ENCODE measurements at regions not wholly inside any gene's neighbourhood (a gene's known extent, or its start where the extent isn't known, plus 50 kb on each side); places are given as distances from the start of the nearest gene placed in this dataset.

- no peak for TF ChIP-seq TSHZ2 (CRISPR knock-in tag; IDR thresholded peaks at IDR 0.05)
These were observed 150.0 kb upstream of the GSC start (continued) for GRCh38 chr14:94919896-94920295.

GRCh38 chr14:94918896-94919295 lies 149.0 kb upstream of the GSC start:
- ATAC-seq, result no peak

GRCh38 chr14:94917041-94917600 lies 147.2 kb upstream of the GSC start:
- no peak for TF ChIP-seq ZFP30 (CRISPR knock-in tag; IDR thresholded peaks at IDR 0.05)
- no peak for TF ChIP-seq ZFP3 (CRISPR knock-in tag; IDR thresholded peaks at IDR 0.05)
- TF ChIP-seq RARB (CRISPR knock-in tag; IDR thresholded peaks at IDR 0.05), result no peak
- no peak for TF ChIP-seq PPARA (CRISPR knock-in tag; IDR thresholded peaks at IDR 0.05; ENCODE audit: borderline replicate concordance)
- TF ChIP-seq GLIS3 (CRISPR knock-in tag; IDR thresholded peaks at IDR 0.05), result no peak
- no peak for TF ChIP-seq ZNF565 (CRISPR knock-in tag; conservative IDR thresholded peaks at IDR 0.05; ENCODE audit: low read depth)
- no peak for ATAC-seq

More at GRCh38 chr14:94918896-94919295, 149.0 kb upstream of the GSC start:
- TF ChIP-seq POU6F1 (CRISPR knock-in tag; IDR thresholded peaks at IDR 0.05; ENCODE audit: borderline replicate concordance, low read depth) (no peak), ZFP30 (CRISPR knock-in tag; IDR thresholded peaks at IDR 0.05) (no peak), ZNF8 (CRISPR knock-in tag; IDR thresholded peaks at IDR 0.05) (no peak), CSRNP3 (CRISPR knock-in tag; IDR thresholded peaks at IDR 0.05) (no peak), ESRRG (CRISPR knock-in tag; IDR thresholded peaks at IDR 0.05) (no peak), ZFP3 (CRISPR knock-in tag; IDR thresholded peaks at IDR 0.05) (no peak), CREB5 (CRISPR knock-in tag; IDR thresholded peaks at IDR 0.05; ENCODE audit: low read depth) (no peak), OSR1 (CRISPR knock-in tag; IDR thresholded peaks at IDR 0.05) (no peak), PATZ1 (CRISPR knock-in tag; IDR thresholded peaks at IDR 0.05; ENCODE audit: borderline replicate concordance) (no peak), ZNF70 (CRISPR knock-in tag; IDR thresholded peaks at IDR 0.05) (no peak), BACH2 (CRISPR knock-in tag; IDR thresholded peaks at IDR 0.05; ENCODE audit: borderline replicate concordance) (no peak), TCF4 (CRISPR knock-in tag; IDR thresholded peaks at IDR 0.05; ENCODE audit: borderline replicate concordance) (no peak), CSDC2 (CRISPR knock-in tag; IDR thresholded peaks at IDR 0.05) (no peak), ARNTL (CRISPR knock-in tag; IDR thresholded peaks at IDR 0.05; ENCODE audit: borderline replicate concordance, low read depth) (no peak), ZNF565 (CRISPR knock-in tag; conservative IDR thresholded peaks at IDR 0.05; ENCODE audit: low read depth) (no peak), RARB (CRISPR knock-in tag; IDR thresholded peaks at IDR 0.05) (no peak)

- ATAC-seq, result no peak
- TF ChIP-seq OSR1 (CRISPR knock-in tag; IDR thresholded peaks at IDR 0.05) (no peak), ISL1 (CRISPR knock-in tag; IDR thresholded peaks at IDR 0.05) (no peak), CREB5 (CRISPR knock-in tag; IDR thresholded peaks at IDR 0.05; ENCODE audit: low read depth) (no peak), CSRNP3 (CRISPR knock-in tag; IDR thresholded peaks at IDR 0.05) (no peak), TOX (CRISPR knock-in tag; IDR thresholded peaks at IDR 0.05; ENCODE audit: borderline replicate concordance) (no peak), GLIS3 (CRISPR knock-in tag; IDR thresholded peaks at IDR 0.05) (no peak), TCF4 (CRISPR knock-in tag; IDR thresholded peaks at IDR 0.05; ENCODE audit: borderline replicate concordance) (no peak), SNAI2 (CRISPR knock-in tag; IDR thresholded peaks at IDR 0.05) (no peak), PATZ1 (CRISPR knock-in tag; IDR thresholded peaks at IDR 0.05; ENCODE audit: borderline replicate concordance) (no peak), ZFP3 (CRISPR knock-in tag; IDR thresholded peaks at IDR 0.05) (no peak), BACH2 (CRISPR knock-in tag; IDR thresholded peaks at IDR 0.05; ENCODE audit: borderline replicate concordance) (no peak)
These were observed 144.3 kb upstream of the GSC start for GRCh38 chr14:94914191-94914590.
